HG02642 (cell line): ENCODE measurements at regions not wholly inside any gene's neighbourhood (a gene's known extent, or its start where the extent isn't known, plus 50 kb on each side); places are given as distances from the start of the nearest gene placed in this dataset.
A peak's percentile ranks its signal among the peaks of the same experiment; 100 is the strongest.

Experiments used
- ATAC-seq: cut with Tn5 transposase; IDR thresholded peaks from one replicate; pipeline ENCODE4 v1.9.1; 2021; ENCODE audit warnings: mild to moderate bottlenecking; ENCODE audit not compliant: unreplicated experiment, poor library complexity

- peak; percentile 81 for ATAC-seq
Observed at GRCh38 chr16:76963614-76964315, 227.2 kb upstream of the MON1B start.

- no peak for ATAC-seq
Observed at GRCh38 chr16:76964464-76965154, 226.4 kb upstream of the MON1B start.

GRCh38 chr16:76970087-76970744, 220.8 kb upstream of the MON1B start:
- no peak for ATAC-seq

DNA sequence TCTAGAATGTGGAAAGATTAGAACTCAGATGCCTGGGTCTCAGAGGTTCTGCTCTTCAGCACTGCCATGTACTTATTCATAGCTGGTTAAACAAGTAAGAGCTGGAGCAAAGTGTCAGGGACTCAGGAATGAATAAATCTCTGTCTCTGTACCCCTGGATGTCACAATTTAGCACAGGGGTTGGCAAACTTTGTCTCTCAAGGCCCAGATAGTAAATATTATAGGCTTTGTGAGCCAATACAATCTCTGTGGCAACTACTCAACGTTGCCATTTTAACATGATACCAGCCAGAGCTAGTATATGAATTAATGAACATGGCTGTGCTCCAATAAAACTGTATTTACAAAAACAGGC, 220.3 kb upstream of the MON1B start:
- no peak for ATAC-seq

- peak; percentile 82 for ATAC-seq
Observed at GRCh38 chr16:76976101-76976500, 214.9 kb upstream of the MON1B start.

DNA sequence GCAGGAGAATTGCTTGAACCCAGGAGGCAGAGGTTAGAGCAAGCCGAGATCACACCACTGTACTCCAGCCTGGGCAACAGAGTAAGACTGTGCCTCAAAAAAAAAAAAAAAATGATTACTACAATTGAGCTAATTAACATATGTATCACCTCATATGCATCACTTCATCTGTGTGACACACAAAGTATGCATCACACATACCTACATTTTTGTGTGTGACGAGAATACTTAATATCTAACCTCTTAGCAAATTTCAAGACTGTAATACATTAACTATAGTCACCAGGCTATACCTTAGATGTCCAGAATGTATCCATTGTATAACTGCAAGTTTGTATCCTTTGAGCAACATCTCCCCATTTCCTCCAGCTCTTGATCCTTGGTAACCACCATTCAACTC, 214.2 kb upstream of the MON1B start:
- ATAC-seq, result no peak

DNA sequence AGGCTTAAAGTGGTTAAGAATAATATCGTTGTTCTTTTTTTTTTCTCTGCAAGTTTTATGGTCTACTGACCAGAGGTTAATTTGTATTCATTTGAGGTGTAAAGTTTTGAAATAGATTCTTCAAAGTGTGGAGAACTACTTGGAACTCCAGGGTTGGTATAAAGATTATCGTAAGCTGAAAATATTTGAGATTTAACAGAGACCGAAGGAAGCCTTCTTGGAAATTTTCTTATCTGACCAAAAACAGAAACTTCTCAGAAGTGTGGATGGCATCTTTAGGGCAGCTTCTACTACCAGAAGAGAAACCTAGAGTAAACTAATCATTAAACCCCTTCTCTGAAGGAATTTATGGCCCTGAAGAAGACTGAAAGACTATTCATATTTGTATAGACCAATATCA, 206.8 kb upstream of the MON1B start:
- no peak for ATAC-seq

- no peak for ATAC-seq
Observed at GRCh38 chr16:76985392-76986045, 205.5 kb upstream of the MON1B start.

DNA sequence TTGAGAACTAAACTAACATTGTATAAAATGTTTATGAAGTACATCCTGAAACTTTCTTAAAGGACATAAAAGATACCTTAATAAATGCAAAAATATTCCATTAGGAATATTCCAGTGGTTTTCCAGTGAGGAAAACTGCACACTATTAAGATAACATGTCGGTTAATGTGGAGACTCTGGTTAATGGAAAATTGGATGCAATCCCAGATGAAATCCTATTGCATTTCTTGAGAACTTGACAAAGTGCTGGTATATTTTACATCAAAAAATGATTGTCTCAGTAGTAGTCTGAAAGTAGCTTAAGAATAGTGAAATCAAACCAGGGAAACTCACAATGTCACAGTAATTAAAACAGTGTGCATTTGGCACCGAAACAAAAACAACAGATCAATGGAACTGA, 202.5 kb upstream of the MON1B start:
- ATAC-seq, result no peak

DNA sequence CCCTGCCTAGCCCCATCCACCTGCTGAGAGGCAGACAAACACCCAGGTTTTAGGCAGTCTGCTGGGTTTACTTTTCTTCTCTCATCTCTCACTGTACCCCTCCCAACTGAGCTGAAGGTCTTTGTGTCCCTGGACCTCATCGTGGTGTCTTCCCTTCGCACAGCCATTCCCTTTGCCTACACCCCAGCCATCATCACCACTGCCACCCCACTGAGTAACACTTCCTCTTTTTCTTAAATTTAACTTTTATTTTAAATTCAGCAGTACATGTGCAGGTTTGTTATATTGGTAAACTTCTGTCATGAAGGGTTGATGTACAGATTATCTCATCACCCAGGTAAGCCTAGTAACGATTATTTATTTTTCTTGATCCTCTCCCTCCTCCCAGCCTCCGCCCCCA, 188.3 kb upstream of the MON1B start:
- no peak for ATAC-seq

- no peak for ATAC-seq
Observed at GRCh38 chr16:77009453-77009852, 181.5 kb upstream of the MON1B start.

GRCh38 chr16:77014441-77014840, 176.5 kb upstream of the MON1B start:
- ATAC-seq, result no peak

DNA sequence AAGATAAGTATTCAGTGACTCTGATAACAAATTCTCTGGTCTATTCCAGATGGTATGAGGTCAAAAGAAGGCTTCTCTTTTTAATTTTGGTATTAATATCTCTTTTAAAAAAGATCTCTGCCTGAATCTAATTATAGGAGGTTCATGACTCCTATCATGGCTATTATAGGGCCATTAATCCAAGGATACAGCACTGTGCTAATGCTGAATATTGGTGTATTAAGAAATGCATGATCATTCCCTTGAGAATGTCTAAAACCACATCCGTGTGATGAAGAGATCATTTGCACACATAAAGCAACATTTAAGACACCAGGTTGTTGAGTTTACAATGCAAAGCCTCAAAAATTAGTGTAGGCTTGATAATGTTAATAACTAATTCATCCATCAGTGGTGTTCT, 160.4 kb upstream of the MON1B start:
- no peak for ATAC-seq

DNA sequence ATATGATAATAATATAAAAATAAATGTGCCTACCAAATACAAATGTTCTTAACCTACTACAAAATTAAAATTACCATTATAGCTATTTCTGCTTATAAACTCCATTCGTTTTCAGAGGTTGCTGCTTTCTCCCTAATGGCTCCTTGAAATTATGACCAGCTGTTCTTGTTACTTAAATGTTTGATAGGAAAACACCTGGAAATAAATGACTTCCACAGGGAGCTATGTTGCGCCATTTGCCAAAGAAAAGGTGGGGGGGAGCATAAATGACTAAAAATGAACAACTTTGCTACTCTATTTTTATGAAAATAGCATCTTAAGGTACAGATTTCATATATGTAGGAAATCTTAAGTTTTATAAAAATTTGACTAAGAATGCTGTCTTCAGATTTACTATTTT, 157.5 kb upstream of the MON1B start:
- no peak for ATAC-seq

- no peak for ATAC-seq
Observed at GRCh38 chr16:77035361-77035760, 155.6 kb upstream of the MON1B start.

DNA sequence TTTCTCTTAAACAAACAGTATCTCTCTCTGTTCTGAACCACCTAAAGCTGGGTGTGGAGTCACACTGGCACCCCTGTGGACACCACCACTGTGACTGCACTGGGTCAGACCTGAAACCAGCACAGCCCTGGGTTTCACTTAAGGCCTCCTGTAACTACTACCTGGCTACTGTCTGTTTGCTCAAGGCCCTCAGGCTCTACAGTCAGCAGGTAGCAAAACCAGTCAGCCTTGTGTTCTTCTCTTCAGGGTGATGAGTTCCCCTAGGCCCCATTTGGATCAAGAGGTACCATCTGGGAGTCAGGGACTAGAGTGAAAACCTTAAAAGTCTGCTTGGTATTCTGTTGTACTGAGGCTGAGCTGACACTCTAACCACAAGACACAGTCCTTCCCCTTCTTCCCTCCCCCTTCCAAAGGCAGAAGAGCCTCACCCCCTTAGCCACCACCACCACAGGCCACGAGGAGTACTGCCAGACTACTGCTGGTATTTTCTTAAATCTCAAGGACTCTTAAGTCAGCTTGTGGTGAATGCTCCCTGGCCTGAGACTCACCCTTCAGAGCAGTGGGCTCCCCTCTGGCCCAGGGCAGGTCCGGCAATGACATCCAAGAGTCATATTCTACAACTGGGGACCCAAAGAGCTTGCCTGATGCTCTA, 153.2 kb upstream of the MON1B start:
- no peak for ATAC-seq

DNA sequence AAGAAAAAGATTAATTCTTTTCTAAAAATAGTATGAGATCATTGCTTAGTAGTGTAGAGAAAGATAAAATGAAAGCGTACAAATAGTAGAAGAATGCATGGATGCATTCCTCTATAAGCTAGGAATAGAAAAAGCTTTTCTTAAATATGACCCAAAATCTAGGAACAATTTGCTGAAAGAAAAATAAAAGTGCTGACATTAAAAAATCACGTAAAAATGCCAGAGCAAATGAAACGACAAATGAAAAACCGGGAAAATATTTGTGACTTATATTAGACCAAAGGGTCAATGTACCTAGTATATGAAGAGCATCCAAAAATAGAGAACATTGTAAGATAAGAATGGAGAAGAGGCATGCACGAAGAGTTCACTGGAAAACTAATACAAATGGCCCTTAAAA, 149.5 kb upstream of the MON1B start:
- ATAC-seq, result no peak

GRCh38 chr16:77043076-77043475, 147.9 kb upstream of the MON1B start:
- ATAC-seq, result no peak

DNA sequence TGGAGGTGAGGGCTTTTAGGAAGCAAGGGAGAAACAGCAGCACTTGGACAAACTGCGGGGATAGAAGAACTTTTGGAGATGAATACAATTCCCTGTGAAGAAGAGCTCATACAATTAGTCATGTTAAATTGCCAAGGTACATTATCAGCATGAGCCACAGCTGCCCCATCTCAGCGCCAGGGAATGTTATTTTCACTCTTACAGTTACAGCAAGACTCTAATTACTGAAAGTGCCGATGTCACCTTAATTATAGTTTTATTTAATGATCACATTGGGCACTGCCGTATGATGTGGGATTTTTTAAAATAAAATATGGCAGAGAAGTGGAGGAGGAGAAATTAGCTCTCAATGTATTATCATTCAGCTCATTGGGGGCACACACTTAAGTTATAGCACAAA, 144.8 kb upstream of the MON1B start:
- no peak for ATAC-seq

- ATAC-seq, result no peak
Observed at GRCh38 chr16:77048085-77048484, 142.9 kb upstream of the MON1B start.

DNA sequence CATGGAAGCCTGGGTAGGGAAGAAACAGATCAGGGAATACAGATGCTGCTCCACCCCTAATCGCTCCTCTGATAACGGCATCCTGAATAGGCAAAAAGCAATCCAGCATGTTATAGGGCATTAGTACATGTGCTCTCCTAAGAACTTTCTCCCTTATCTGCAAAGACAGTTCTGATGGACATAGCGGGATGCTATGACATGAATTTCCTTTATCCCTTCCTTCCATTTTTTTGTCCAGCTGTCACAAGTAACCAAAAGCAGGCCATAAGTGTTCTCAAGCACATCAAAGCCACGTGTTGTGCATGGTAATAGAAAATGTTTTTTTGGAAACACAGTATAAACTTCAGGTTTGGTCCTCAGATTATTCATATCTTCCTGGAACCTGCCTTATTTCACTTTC, 141.4 kb upstream of the MON1B start:
- no peak for ATAC-seq
